ENCODE measurements at regions not wholly inside any gene's neighbourhood (a gene's known extent, or its start where the extent isn't known, plus 50 kb on each side); places are given as distances from the start of the nearest gene placed in this dataset.

DNA sequence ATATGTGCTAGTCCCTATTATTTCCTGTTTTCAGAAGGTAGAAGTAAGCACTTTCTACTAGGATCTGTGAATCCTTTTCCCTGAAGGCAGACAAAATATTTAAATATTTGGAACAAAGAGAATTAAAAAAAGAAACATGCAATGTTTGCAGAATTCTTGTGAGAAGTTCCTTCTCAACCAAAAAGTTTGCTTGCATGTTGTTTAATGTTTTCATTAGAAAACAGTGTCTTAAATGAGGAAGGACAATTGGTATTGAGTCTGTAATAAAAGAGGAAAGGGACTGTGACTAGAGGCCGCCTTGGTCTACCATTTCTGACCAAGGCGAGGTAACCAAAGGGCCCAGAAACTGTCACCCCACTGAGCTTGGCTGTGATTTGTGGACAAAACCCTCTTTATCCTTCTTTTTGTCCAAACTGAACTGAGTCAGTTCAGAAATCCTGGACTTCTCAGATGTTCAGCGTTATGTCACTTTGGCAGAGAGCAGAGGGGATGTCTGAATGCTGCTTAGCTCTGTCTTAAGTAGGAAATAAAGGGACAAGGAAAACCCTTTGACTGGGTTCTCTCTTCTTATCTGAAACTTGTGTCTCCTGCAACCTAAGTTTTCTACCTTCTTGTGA, 129.8 kb upstream of the CPM start:
- Mint-ChIP-seq H3K9me3 (no peaks in the 10 kb centered on the region), H3K36me3 (ENCODE audit: insufficient read depth) (no peaks in the 10 kb centered on the region), H3K27me3 (ENCODE audit: low read depth) (no peaks in the 10 kb centered on the region), H3K4me3 (no peak overlapping the region), H3K4me1 (ENCODE audit: low read depth) (peaks cover 32% of the 10 kb centered on the region)
- DNase-seq (no peak), ATAC-seq (no peak)

DNA sequence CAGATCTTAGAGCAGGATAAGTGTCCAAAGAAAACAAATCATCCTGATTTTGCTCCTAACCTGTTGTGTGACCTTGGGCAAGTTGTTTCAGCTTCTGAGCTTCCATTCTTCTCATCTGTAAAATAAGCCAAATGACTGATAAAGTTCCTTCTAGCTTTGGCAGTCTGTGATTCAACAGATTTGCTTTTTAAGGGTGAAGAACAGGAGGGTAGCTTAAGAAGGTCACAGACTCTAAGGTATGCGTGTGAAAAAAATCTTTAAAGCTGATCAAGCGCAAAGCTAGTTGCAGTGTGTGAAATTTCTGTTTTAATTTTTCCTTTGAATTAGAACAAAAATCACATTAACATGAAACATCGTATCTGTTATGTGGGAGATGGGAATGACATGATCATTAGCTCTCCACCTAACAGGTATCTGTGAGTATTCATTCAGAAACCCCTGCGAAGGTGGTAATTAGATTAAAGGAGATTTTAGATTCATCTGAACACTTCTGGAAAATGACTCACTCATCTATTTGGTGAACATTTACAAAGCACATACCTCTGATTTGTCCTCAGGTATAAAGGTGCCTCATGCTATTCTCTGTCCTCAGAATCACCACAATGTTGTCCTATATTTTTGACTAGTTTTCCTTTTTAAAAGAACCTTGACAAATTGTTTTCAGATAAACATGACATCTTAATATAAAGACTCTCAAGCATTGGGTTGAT, 131.9 kb upstream of the CPM start:
- Mint-ChIP-seq H3K4me1 (ENCODE audit: low read depth) (peaks cover 25% of the 10 kb centered on the region), H3K4me3 (no peak overlapping the region), H3K9me3 (no peaks in the 10 kb centered on the region), H3K27me3 (ENCODE audit: low read depth) (no peaks in the 10 kb centered on the region), H3K36me3 (ENCODE audit: insufficient read depth) (no peaks in the 10 kb centered on the region)
- ATAC-seq: peak; percentile 52 to 74
- DNase-seq: no peak

DNA sequence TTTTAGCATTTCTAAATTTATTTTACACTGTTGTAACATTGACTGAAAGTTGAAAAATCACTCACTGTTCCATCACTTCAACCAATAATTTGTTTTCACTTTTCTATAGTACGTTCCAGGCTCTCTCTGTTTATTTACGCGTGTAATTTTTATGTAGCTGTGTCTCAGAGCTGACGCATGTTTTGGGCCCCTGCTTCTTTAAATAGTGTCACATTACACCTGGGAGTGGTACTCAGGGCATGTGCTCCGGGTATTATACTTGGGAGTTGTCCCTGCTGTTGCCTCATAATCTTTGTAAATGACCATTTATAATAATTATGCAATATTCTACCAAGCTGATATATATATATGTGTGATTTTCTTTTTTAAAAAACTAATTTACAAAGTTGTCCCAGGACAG, 132.8 kb upstream of the CPM start:
- Mint-ChIP-seq H3K4me3 (no peak overlapping the region), H3K9me3 (no peaks in the 10 kb centered on the region), H3K27me3 (ENCODE audit: low read depth) (no peaks in the 10 kb centered on the region), H3K4me1 (ENCODE audit: low read depth) (peaks cover 24% of the 10 kb centered on the region), H3K36me3 (ENCODE audit: insufficient read depth) (no peaks in the 10 kb centered on the region)
- ATAC-seq (no peak), DNase-seq (no peak)

DNA sequence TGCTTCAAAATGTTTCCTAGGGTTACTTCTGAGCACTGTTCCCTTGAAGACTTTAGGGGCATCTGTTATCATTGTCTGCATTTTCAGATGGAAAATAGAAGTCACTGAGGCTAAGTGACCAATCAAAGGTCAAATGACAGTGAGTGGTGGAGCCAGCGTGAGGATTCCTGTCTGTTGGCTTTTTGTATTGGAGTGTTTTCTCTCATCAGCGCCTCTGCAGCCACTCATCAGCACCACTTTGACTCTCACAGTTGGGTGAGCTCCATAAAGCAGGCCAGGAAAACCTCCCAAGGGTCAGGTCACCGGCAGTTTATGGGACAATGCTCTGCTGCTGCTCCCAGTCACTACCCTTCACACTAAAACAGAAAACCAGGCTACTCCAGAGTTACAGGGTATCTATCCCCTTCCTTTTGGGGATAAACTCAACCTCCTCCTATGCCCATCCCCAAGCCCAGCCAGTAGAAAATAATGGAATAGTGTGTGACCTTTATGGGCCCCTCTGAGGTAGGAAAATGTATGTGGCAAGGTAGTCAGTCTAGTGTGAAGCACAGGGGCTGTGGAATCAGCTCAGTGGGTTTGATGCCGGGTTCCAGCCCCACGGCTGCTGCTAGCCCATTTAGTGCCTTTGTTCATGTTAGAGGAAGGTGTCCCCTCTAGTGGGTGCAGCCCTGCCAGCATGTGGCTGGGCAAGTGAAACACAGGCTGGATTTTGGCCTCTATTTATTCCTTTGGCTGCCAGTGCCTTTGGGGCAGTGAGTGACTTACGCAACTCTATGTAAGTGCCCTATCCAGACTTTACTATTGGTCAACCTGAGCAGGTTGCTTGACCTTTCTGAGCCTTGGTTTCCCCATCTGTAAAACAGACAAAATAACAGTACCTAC, 133.8 kb upstream of the CPM start:
- H3K4me1 Mint-ChIP-seq (ENCODE audit: low read depth): peaks cover 21% of the 10 kb centered on the region
- DNase-seq: no peak
- no peak overlapping the region for H3K4me3 Mint-ChIP-seq
- ATAC-seq: no peak
- no peaks in the 10 kb centered on the region for H3K36me3 Mint-ChIP-seq (ENCODE audit: insufficient read depth)
- peaks cover 2% of the 10 kb centered on the region for H3K27me3 Mint-ChIP-seq (ENCODE audit: low read depth)
- H3K9me3 Mint-ChIP-seq: no peaks in the 10 kb centered on the region

DNA sequence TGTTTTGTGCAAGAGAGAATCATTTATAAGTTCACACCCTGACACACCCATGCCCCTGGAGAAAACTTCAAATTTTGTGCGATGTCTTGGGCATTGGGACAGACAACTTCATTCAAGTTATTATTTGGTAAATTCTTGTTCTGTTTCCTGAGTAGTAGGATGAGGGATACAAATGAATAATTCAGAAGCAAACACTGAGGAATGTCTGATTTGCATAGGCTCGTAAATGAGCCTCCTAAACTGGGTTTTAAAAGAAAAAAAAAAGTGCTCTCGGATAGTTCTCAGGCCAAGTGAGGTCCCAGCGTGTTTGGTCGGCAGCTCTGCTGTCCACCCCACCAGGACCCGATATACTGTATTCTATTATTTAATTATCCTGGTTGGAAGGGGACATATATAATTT, 134.7 kb upstream of the CPM start:
- no peaks in the 10 kb centered on the region for H3K9me3 Mint-ChIP-seq
- peaks cover 2% of the 10 kb centered on the region for H3K27me3 Mint-ChIP-seq (ENCODE audit: low read depth)
- H3K4me1 Mint-ChIP-seq (ENCODE audit: low read depth): peaks cover 18% of the 10 kb centered on the region
- no peak for ATAC-seq
- no peaks in the 10 kb centered on the region for H3K36me3 Mint-ChIP-seq (ENCODE audit: insufficient read depth)
- H3K4me3 Mint-ChIP-seq: no peak overlapping the region
- no peak for DNase-seq

DNA sequence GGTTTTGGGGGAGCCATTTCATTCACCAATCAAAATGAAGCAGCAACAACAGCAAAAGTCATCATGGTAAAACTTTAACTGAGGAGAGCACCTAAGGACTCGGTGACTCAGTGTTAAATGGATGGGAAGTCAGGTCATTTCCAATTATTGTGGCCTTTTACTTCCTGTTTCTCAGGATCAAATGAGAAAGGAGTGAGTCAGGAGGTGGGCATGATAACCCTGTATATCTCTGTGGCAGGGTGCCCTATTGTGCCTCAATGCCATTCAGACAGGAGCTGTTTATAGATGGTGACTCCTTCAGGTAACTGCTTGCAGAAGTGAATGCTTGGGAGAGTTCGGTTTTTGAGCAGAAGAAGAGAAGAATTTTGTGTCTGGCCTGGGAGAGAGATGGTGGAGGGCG, 135.5 kb upstream of the CPM start:
- peaks cover 18% of the 10 kb centered on the region for H3K4me1 Mint-ChIP-seq (ENCODE audit: low read depth)
- DNase-seq (no peak), ATAC-seq (peak; percentile 41 to 62)
- H3K9me3 Mint-ChIP-seq: no peaks in the 10 kb centered on the region
- H3K4me3 Mint-ChIP-seq: no peak overlapping the region
- H3K36me3 Mint-ChIP-seq (ENCODE audit: insufficient read depth): no peaks in the 10 kb centered on the region
- peaks cover 7% of the 10 kb centered on the region for H3K27me3 Mint-ChIP-seq (ENCODE audit: low read depth)

DNA sequence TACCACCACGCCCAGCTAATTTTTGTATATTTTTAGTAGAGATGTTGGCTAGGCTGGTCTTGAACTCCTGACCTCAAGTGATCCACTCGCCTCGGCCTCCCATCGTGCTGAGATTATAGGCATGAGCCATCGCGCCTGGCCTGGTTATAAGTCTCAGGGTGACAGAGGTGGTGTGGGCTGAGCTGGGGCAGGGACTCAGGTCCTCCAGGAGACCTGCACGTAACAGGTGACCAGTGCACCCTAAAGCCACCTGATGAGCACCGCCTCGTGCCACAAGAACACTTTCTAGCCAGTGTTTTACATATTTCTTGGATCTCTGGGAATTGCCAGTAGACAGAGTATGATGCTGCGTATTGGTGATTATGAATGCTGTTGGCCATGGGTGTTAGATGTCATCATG, 136.5 kb upstream of the CPM start:
- Mint-ChIP-seq H3K27me3 (ENCODE audit: low read depth) (peaks cover 14% of the 10 kb centered on the region), H3K4me1 (ENCODE audit: low read depth) (peaks cover 18% of the 10 kb centered on the region), H3K36me3 (ENCODE audit: insufficient read depth) (no peaks in the 10 kb centered on the region), H3K9me3 (no peaks in the 10 kb centered on the region), H3K4me3 (no peak overlapping the region)
- no peak for ATAC-seq
- DNase-seq: no peak

DNA sequence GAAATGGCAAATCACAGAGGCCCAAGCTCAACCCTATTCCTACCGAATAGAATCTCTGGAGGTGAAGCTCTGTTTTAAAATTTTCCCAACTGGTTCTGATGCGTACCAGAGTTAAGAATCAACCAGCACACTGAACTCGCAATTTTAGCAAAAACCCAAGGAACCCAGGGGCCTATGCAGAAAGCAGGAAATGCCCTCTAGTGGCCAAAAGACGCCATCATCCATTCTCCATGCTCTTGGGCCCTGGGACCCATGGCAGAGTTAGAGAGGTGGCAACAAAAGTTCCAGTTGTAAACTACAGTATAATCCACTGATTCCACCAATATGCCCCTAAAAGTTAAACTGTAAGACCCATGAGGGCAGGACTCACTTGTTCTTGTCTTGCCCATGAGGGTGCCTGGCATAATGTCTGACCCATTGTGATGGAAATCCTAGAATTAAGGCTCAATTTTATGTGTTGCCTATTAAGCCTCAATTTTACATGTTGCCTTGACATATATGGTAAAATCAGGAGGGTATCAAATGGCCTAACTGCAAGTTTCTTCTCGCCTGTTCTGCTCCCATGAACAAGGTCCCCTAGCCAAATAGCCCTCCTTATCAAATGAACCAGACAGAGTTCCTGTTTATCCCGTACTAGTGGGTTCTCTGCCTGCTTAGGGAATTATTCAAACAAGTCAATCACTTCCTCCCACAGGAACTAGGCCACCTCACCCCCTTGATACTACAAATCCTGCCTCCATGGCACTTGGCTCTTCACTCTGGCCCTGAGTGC, 137.5 kb upstream of the CPM start:
- ATAC-seq: peak; percentile 77 to 83
- no peak overlapping the region for H3K4me3 Mint-ChIP-seq
- H3K4me1 Mint-ChIP-seq (ENCODE audit: low read depth): peaks cover 14% of the 10 kb centered on the region
- no peaks in the 10 kb centered on the region for H3K36me3 Mint-ChIP-seq (ENCODE audit: insufficient read depth)
- peak; percentile 50 for DNase-seq
- H3K9me3 Mint-ChIP-seq: no peaks in the 10 kb centered on the region
- peaks cover 14% of the 10 kb centered on the region for H3K27me3 Mint-ChIP-seq (ENCODE audit: low read depth)

DNA sequence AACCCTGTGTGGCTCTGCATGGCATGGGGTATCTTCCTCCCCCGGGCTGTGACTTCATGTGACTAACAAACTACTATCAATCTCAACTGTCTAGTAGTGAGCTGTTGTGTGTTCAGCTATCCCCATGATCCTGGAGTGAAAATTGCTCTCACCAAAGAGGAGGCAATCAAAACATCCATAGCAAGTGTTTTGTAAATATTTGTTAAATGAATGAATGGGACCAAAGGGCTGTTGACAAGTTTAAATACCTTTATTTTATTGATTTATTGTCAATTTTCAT, 138.1 kb upstream of the CPM start:
- Mint-ChIP-seq H3K4me1 (ENCODE audit: low read depth) (peaks cover 14% of the 10 kb centered on the region), H3K9me3 (no peaks in the 10 kb centered on the region), H3K36me3 (ENCODE audit: insufficient read depth) (no peaks in the 10 kb centered on the region), H3K4me3 (no peak overlapping the region), H3K27me3 (ENCODE audit: low read depth) (peaks cover 14% of the 10 kb centered on the region)
- DNase-seq (no peak), ATAC-seq (no peak)

DNA sequence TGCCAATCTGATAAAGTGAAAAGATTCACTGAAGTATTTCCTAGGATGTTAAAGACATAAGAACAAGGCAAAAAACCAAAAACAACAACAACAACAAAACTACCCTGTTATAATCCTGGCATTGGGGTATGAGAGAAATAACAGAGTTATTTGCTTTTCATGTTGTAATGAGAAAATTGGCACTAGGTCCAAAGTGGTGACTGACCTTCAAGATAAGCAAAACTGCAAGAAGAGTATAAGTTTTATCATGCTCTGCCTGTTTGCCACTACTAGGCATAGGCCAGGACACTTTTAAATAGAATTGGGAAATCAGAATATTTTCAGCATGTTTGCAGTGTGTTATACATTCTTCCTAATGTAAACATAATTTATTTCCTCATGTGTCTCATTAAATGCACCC, 140.1 kb upstream of the CPM start:
- ATAC-seq (no peak), DNase-seq (no peak)
- Mint-ChIP-seq H3K36me3 (ENCODE audit: insufficient read depth) (no peaks in the 10 kb centered on the region), H3K4me3 (no peak overlapping the region), H3K9me3 (no peaks in the 10 kb centered on the region), H3K27me3 (ENCODE audit: low read depth) (peaks cover 21% of the 10 kb centered on the region), H3K4me1 (ENCODE audit: low read depth) (peaks cover 10% of the 10 kb centered on the region)

DNA sequence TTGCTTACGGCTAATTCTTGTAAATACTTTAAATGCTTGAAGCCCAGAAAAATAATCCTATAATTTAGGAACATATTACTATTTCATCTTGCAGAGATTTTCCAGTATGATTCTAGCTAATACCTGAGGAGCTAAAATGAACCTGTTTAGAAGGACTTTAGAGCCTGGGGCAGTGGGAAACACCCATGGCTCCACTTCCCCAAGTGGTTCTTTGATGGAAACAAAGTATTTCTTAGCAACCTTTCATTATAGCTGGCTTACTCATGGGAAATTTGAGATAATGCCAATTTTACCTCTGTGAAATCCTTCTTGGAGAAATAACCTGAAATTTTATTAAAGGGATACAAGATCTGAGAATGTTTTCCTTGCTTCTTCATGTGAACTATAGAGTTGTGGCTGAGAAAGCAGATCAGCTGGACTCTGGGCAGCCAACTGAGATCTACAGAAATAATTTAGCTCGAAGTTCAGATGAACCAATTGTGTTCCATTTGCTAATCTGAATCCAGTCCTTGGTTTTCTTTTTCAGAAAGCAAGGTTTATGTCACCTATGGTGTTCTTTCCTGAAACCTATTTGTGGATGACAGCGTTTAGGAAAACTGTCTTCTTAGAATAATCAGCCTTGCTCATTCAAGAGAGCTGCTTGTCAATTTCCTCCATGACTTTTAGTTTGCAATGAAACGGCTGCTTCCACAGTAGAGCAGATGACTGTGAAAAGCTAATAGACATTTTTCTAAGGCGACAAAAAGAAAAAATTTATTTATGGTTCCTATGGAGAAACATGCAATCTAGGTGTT, 141.8 kb upstream of the CPM start:
- no peak for DNase-seq
- no peaks in the 10 kb centered on the region for H3K9me3 Mint-ChIP-seq
- no peaks in the 10 kb centered on the region for H3K36me3 Mint-ChIP-seq (ENCODE audit: insufficient read depth)
- no peak for ATAC-seq
- peaks cover 21% of the 10 kb centered on the region for H3K27me3 Mint-ChIP-seq (ENCODE audit: low read depth)
- no peak overlapping the region for H3K4me3 Mint-ChIP-seq
- peaks cover 2% of the 10 kb centered on the region for H3K4me1 Mint-ChIP-seq (ENCODE audit: low read depth)

DNA sequence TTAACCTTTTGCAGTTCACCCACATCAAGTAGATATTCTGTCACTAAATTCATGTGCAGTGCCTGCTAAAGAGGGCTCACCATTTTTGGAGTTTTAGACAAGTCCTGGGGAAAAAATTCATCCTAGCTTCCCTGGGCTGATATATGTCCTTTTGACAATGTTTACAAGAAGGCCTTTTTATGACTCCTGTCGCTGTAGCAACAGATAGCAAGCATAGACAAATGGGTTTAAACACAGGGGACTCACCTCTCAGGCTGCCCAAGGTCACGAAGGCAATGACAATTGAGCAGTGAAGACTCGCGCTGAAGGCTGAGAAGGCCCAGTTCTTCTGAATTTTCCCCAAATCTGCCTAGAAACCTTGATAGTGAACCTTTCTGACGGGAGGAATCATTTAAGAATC, 150.7 kb upstream of the CPM start:
- Mint-ChIP-seq H3K4me1 (ENCODE audit: low read depth) (no peaks in the 10 kb centered on the region), H3K9me3 (no peaks in the 10 kb centered on the region), H3K36me3 (ENCODE audit: insufficient read depth) (no peaks in the 10 kb centered on the region), H3K27me3 (ENCODE audit: low read depth) (peaks cover 7% of the 10 kb centered on the region), H3K4me3 (no peak overlapping the region)
- ATAC-seq (no peak), DNase-seq (no peak)

DNA sequence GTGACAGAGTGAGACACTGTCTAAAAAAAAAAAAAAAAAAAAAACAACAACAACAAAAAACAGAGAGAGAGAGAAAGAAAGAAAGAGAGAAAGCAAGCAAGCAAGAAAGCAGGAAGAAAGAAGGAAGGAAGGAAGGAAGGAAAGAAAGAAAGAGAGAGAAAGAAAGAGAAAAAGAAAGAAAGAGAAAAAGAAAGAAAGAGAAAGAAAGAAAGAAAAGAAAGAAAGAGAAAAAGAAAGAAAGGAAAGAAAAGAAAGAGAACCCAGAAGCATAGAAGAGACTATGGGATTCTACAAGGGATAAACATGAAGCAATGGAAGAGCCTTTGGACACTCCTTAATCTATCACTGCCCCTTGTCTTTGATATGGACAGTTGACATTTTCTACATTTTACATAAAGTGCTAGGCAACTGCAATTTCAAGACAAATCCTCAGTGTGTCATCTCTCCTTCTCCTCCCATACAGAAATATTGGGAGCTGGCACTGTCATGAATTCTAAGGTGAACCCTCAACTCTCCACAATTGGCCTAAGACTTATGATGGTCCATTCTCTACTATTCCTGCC, 151.9 kb upstream of the CPM start:
- Mint-ChIP-seq H3K4me1 (ENCODE audit: low read depth) (no peaks in the 10 kb centered on the region), H3K36me3 (ENCODE audit: insufficient read depth) (no peaks in the 10 kb centered on the region), H3K27me3 (ENCODE audit: low read depth) (peaks cover 9% of the 10 kb centered on the region), H3K4me3 (no peak overlapping the region), H3K9me3 (no peaks in the 10 kb centered on the region)
- DNase-seq (no peak), ATAC-seq (no peak)
